Stimulated activated CD8-positive, alpha-beta memory T cell treated with anti-CD3 and anti-CD28 coated beads, Interleukin-15, amount 100 ng/mL, for 1 hour (primary cell): ENCODE measurements at regions not wholly inside any gene's neighbourhood (a gene's known extent, or its start where the extent isn't known, plus 50 kb on each side); places are given as distances from the start of the nearest gene placed in this dataset.

Source experiments
- DNase-seq: peaks from one replicate; pipeline ENCODE4 v3.0.0-alpha.2; 2020; ENCODE audit warnings: low read depth

GRCh38 chr18:73735836-73736235 is 411.8 kb downstream of the FBXO15 start:
- no peak for DNase-seq

DNA sequence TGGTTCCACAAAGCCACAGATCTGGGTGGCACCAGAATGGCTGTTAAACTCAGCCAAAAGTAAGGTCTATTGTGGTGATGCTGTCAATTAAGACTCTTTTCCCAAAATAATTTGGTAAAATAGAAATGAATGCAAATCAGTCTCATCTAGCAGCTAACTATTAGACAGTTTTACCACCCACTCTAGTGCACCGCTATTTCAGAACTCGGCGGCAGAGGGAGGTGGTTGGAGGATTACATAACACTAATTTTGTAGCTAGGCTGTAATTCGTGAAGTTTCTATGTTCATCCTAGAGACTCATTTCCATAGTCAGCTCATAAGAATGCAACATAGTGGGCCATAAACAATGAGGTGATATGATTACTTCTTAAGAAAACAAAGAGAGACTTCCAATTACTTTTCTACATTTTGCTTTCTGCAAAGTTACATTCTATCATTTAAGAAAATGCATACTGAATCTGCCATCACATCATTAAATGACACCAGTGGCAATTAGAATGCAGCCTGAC is 413.8 kb downstream of the FBXO15 start:
- no peak for DNase-seq

GRCh38 chr18:73733376-73733775 is 414.3 kb downstream of the FBXO15 start:
- no peak for DNase-seq

DNA sequence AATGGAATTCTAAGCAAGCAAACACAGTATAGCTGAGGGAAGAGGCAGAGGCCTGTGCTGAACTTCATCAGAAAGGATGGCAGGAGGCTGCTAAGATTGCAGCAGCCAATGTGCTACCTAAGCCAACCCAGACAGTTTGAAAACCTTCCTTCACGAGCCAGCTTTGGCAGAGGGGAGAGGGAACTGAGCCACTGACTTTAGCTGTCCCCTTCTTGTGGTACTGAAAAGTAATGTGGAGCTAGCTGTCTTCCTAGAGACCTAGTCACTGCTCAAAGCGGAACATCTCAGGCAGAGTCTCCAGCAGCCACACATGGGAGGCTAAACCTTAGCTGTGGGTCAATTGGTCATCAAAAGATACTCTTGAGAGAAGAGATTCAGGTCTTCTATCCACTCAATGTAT is 419.0 kb downstream of the FBXO15 start:
- no peak for DNase-seq

DNA sequence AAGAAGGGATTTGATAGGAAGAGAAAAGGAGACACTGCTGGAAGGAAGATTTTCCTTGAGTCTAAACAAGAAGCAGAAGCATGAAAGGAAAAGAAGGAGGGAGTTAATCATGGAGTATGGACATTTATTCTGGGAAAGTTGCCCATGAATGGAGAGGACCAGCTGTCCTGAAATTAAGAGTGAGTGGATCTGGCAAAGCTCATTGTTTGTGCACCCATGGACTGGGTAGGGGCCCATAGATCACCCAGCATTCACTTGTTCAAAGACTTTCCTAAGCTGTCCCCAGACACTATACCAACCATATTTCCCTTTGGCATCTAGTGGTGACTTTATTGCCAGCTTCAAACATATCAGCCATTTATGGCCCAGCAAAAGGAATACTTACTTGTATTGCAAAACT is 422.7 kb downstream of the FBXO15 start:
- no peak for DNase-seq

DNA sequence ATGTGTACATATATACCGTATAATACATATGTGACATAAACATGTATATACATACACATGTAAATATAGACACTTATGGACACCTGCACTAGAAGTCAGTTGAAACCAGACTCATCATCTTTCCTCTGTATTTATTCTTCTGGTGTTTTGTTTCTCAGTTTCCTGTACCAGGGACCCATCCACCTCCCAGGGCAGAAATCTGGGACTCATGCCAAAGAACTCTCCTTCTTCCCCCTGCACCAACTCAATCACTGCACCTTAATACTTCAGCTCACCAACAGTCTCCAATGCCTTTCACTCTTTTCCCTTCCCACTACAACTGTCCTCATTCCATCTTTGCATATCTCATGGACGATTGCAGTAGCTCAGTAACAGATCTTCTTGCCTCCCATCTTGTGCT is 428.0 kb downstream of the FBXO15 start:
- DNase-seq: no peak

- no peak for DNase-seq
Measured at GRCh38 chr18:73717570-73717969, 430.1 kb downstream of the FBXO15 start.

GRCh38 chr18:73715210-73715670 is 432.4 kb downstream of the FBXO15 start:
- DNase-seq: no peak

GRCh38 chr18:73714466-73714865 is 433.2 kb downstream of the FBXO15 start:
- no peak for DNase-seq

GRCh38 chr18:73711256-73711655 is 436.4 kb downstream of the FBXO15 start:
- DNase-seq: no peak

GRCh38 chr18:73708591-73708990 is 439.0 kb downstream of the FBXO15 start:
- no peak for DNase-seq

DNA sequence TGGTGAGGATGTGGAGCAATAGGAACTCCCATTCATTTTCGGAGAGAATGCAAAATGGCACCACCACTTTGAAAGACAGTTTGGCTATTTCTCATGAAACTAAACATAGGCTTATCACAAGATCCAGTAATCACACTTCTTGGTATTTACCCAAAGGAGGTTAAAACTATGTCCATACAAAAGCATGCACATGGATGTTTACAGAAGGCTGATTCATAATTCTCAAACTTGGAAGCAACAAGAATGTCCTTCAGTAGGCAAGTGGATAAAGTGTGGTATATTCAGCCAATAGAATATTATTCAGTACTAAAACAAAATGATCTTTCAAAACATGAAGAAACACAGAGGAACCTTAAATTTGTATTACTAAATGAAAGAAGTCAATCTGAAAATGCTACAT is 440.6 kb downstream of the FBXO15 start:
- DNase-seq: no peak

DNA sequence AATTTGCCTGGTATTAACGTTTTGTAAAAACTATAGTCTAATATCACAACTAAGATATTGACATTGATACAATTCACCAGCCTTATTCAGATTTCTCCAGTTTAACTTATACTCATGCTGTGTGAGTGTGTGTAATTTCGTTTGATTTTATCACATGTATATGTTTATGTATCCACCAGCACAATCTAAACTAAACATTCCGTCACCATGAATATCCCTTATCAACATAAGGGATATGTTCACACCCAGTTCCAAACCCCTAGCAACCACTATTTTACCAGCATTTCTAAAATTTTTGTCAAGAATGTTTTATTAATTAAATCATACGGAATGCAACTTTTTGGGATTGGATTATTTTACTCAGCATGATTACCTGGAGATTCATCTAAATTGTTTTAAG is 450.3 kb downstream of the FBXO15 start:
- DNase-seq: no peak

DNA sequence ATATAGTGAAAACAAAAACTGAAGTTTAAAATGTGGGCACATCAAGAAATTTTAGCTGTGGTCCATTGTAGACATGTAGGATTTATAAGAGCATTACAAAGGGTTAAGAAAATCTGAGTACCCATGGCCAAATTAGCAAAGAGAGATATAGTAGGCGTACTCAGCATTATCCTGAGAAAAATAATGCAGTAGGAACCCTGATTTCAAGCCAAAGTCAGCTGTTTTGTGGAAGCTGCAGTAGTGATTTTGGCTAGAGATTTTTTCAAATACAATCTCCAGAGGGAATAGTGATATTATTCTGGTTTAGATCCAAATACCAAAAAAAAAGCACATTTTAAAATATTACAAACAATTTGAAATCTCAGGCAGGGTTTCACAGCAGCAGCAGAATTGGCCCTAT is 450.9 kb downstream of the FBXO15 start:
- no peak for DNase-seq

DNA sequence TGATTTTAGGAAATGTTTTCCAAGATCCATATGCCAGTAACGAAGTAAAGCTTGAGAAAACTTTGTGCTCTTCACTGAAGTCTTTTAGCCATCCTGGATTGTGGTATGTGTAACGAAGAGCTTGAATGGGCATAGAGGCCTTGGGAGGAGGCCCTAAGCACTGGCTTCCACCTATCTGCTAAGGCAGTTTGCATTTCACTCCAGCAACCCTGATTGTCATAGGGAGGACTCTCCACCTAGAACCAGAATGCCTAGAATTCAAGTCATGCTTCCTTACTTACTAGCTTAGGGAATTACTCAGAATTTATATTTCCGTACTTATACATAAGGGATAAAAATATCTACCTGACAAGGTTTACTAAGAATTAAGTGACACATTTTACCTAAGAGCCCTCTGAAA is 451.5 kb downstream of the FBXO15 start:
- no peak for DNase-seq

DNA sequence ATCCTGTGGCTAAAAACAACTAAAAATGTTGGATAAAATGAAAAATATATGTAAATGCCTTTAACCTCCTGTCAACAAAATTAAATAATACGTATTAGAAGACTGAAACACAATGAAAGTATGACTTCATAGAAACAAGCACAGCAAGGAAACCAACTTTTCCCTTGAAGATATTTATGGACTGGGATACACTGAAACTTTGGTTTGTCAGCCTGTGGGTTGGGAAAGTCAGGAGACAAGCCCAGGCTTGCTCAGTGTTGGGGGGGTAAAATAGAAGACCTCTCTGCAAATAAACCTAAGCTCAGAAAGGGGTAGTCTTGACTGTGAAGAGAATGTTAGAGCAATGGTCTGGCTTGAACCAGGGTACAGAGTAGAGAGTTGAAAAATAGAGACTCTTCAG is 454.5 kb downstream of the FBXO15 start:
- no peak for DNase-seq

DNA sequence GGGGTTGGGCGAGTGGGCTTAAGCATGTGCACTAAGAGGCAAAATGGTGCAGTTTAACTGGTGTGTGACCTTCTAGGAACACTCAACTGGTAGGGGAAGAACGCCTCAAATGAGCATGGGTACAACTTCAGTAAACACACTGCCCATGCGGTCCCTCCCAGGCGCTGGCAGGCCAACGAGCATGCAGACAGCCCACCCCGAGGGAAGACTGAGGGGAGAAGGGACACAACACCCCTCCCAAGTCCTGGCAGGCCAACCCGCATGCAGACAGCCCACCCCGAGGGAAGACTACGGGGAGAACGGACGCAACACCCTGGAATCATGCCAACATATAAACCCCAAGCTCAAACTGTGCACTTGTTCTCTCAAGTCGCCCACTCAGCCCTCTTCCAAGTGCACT is 456.0 kb downstream of the FBXO15 start:
- no peak for DNase-seq

DNA sequence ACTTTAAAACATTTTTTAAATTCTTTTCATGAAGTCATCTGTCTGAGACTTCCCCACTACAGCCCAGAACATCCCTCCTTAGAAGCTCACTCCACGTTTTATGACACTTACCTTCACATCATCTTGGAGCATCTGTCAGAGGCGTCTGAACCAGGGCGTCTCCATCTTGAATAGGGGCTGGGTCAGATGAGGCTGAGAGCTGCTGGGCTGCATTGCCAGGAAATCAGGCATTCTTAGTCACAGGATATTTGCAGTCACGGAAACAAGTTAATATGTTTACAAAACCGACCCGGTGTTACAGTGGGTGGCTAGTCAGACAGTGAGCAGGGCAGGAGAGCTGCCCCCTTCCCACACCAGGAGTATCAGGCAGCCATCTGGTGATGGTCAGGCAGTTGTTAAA is 456.5 kb downstream of the FBXO15 start:
- DNase-seq: no peak

DNA sequence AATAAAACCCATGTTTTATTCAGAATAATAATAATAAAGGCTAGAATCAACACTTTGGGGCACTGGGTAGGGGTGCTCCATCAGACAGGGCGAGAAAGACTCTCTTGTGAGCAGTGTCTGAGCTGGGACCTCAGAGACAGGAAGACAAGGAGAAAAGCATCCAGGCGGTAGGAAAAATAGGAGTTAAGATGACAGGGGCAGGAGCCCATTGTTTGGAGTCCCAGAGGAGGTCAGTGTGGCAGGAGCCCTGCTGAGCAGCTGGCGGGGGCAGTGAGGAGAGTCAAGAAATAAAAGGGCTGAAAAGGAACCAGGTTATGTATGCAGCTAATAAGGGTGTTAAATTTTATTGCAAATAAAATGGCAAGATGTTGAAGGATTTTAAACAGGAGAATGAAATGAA is 457.4 kb downstream of the FBXO15 start:
- DNase-seq: no peak

- DNase-seq: no peak
Measured at GRCh38 chr18:73688851-73689711, 458.6 kb downstream of the FBXO15 start.

DNA sequence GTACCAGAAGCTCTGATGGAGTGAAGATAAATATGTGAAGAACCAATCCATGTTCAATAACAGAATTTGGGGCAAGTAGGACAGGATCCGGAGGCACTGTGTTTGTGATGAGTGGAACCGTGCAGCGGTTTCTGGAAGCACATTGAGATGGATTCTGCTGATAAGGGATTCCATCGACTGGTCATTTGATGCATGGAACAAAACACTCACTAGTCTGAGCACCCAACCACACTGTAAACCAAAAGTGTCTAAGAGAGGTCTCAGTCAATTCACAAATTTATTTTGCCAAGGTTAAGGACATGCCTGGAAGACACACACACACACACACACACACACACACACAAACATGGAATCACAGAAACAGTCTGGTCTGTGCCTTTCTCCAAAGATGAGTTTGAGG is 459.5 kb downstream of the FBXO15 start:
- DNase-seq: no peak

DNA sequence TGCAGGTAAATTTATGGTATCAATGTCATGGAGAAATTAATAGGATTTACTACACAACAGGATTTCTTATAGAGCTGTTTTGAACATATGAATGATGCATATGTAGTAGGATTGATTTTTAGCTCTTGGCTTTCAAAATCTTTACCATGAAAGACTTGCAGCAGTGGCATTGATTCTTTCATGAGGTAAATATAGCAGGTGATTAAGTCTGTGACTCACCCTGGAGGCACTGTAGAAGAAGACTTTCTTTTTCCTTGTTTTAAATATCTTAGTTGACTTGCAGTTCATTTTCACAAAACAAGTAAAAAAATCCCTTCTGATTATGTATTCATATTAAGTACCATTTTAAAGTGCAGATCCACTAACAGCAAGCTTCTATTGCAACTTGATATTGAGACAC is 463.0 kb downstream of the FBXO15 start:
- DNase-seq: no peak

GRCh38 chr18:73683409-73684238 is 464.0 kb downstream of the FBXO15 start:
- DNase-seq: no peak
